ENCODE measurements at regions not wholly inside any gene's neighbourhood (a gene's known extent, or its start where the extent isn't known, plus 50 kb on each side); places are given as distances from the start of the nearest gene placed in this dataset.
A peak's percentile ranks its signal among the peaks of the same experiment; 100 is the strongest.

GRCh38 chr6:140858381-140858971, 1274.2 kb upstream of the GJE1 start:
- no peak for TF ChIP-seq CTCF (IDR thresholded peaks at IDR 0.05; ENCODE audit: borderline replicate concordance)
- no peaks in the 10 kb centered on the region for H3K9me3 ChIP-seq (replicated peaks)
- no peaks in the 10 kb centered on the region for H3K36me3 ChIP-seq
- DNase-seq = no peak
- H3K4me1 ChIP-seq = peaks cover 13% of the 10 kb centered on the region
- H3K27me3 ChIP-seq (ENCODE audit: low read depth) = no peaks in the 10 kb centered on the region
- peak overlapping the region; percentile 54 for H3K27ac ChIP-seq (replicated peaks)
- no peak overlapping the region for H3K4me3 ChIP-seq
- intact Hi-C loops (cut with micrococcal nuclease) = no loop called here

- no peaks in the 10 kb centered on the region for H3K9me3 ChIP-seq (replicated peaks)
- TF ChIP-seq CTCF (IDR thresholded peaks at IDR 0.05; ENCODE audit: borderline replicate concordance) = no peak
- no peak for DNase-seq
- peaks cover 13% of the 10 kb centered on the region for H3K4me1 ChIP-seq
- H3K27ac ChIP-seq (replicated peaks) = peak overlapping the region; percentile 54
- no peaks in the 10 kb centered on the region for H3K36me3 ChIP-seq
- no peaks in the 10 kb centered on the region for H3K27me3 ChIP-seq (ENCODE audit: low read depth)
- intact Hi-C loops (cut with micrococcal nuclease) = no loop called here
- H3K4me3 ChIP-seq = no peak overlapping the region
These were observed 1274.9 kb upstream of the GJE1 start for GRCh38 chr6:140857739-140858380.

DNA sequence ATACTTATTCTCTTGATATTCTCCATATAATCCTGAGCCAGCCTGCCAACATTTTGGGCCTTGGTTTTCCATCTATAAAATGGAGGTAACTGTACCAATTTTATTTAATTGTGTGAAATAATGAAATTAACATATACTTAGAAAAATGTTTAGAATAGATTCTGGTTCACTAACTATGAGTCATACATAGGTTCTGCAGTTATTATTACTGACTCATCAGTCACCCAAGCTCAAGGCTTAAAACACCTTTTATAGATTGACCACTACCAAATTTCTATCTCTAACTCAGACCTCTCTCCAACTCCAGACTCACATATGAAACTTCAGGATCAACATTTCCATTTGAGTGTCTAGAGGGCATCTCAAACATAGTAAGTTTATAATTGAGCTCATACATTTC, 1277.2 kb upstream of the GJE1 start:
- TF ChIP-seq CTCF (IDR thresholded peaks at IDR 0.05; ENCODE audit: borderline replicate concordance) = no peak
- no peaks in the 10 kb centered on the region for H3K36me3 ChIP-seq
- H3K9me3 ChIP-seq (replicated peaks) = no peaks in the 10 kb centered on the region
- H3K27me3 ChIP-seq (ENCODE audit: low read depth) = no peaks in the 10 kb centered on the region
- H3K27ac ChIP-seq (replicated peaks) = no peak overlapping the region
- peaks cover 13% of the 10 kb centered on the region for H3K4me1 ChIP-seq
- H3K4me3 ChIP-seq = no peak overlapping the region
- intact Hi-C loops (cut with micrococcal nuclease) = no loop called here
- DNase-seq = no peak

DNA sequence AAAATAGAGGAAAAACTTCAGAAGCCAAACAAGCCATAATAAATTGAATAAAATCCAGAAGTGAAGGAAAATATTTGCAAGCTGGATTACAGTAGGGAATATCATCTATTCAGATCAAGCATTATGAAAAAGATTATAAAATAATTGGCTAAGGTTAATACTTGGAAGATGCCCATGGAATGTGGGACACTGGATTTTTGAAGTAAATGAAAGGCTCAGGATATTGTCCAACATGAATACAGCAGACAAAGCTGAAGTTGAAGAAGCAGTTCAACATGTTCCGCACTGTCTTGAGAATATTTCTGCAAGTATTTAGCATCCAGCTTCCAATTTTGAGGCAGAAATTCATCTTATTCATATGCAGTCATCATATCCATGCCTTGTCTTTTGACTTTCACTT, 1278.4 kb upstream of the GJE1 start:
- H3K4me1 ChIP-seq = peaks cover 13% of the 10 kb centered on the region
- no peak overlapping the region for H3K27ac ChIP-seq (replicated peaks)
- H3K36me3 ChIP-seq = no peaks in the 10 kb centered on the region
- H3K27me3 ChIP-seq (ENCODE audit: low read depth) = no peaks in the 10 kb centered on the region
- H3K4me3 ChIP-seq = no peak overlapping the region
- no peaks in the 10 kb centered on the region for H3K9me3 ChIP-seq (replicated peaks)
- TF ChIP-seq CTCF (IDR thresholded peaks at IDR 0.05; ENCODE audit: borderline replicate concordance) = no peak
- no peak for DNase-seq
- intact Hi-C loops (cut with micrococcal nuclease) = no loop called here

DNA sequence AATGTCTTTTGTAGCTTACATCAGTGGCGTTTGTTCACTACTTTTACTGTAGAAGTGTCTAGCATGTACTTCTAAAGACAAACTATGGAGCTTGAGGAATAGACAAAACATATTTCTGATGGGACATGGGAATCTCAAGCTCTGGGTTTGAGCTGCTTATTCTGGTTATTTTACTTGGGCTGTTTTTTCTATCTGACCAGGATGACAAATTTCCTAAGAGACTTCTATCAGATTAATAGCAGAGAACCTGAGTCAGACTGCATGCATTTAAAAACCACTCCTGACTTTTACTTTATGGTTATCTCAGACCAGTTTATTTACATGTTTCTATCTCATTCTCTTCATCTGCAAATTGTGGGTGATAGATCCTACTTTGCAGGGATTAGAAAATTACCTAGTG, 1282.3 kb upstream of the GJE1 start:
- H3K27ac ChIP-seq (replicated peaks) = no peak overlapping the region
- intact Hi-C loops (cut with micrococcal nuclease) = no loop called here
- H3K9me3 ChIP-seq (replicated peaks) = no peaks in the 10 kb centered on the region
- no peaks in the 10 kb centered on the region for H3K36me3 ChIP-seq
- no peaks in the 10 kb centered on the region for H3K27me3 ChIP-seq (ENCODE audit: low read depth)
- H3K4me1 ChIP-seq = no peaks in the 10 kb centered on the region
- H3K4me3 ChIP-seq = no peak overlapping the region
- DNase-seq = no peak
- TF ChIP-seq CTCF (IDR thresholded peaks at IDR 0.05; ENCODE audit: borderline replicate concordance) = no peak
